Stomach (tissue), 4 donors: ENCODE measurements at regions not wholly inside any gene's neighbourhood (a gene's known extent, or its start where the extent isn't known, plus 50 kb on each side); places are given as distances from the start of the nearest gene placed in this dataset.

Experiments used
- CTCF ChIP-seq, 7 experiments: fragments of 450-650 bp in 4 of 7; fragments of 200-600 bp in 3 of 7; sonication (generic) in 3 of 7; IDR thresholded peaks; one replicate each; pipeline ENCODE4 v1.5.1; 2016 to 2019; ENCODE audit warnings: antibody characterized with exemption in 7 of 7, control low read depth in 2 of 7, mild to moderate bottlenecking in 1 of 7
- EP300 ChIP-seq: sonication (generic); formaldehyde crosslinking; IDR thresholded peaks from one replicate; pipeline ENCODE4 v1.6.1; 2017; ENCODE audit warnings: antibody characterized with exemption
- POLR2AphosphoS5 ChIP-seq, 3 donors: sonication (generic); formaldehyde crosslinking; IDR thresholded peaks; one replicate each; pipeline ENCODE4 v1.6.1; 2016; ENCODE audit warnings: antibody characterized with exemption in 3 of 3

GRCh38 chrX:109140463-109140862 is 341.4 kb downstream of the GUCY2F start:
- TF ChIP-seq EP300 (no peak), CTCF (IDR thresholded peaks at IDR 0.05) (no peak), POLR2AphosphoS5 (IDR thresholded peaks at IDR 0.05) (no peak)
